H9 (cell line): ENCODE measurements at regions not wholly inside any gene's neighbourhood (a gene's known extent, or its start where the extent isn't known, plus 50 kb on each side); places are given as distances from the start of the nearest gene placed in this dataset.

ENCODE experiments used
- DNase-seq: peaks from one replicate; pipeline ENCODE4 v3.0.0-alpha.2; 2017
- H2AFZ ChIP-seq: one replicate; pipeline ENCODE4 v1.6.1; 2013; ENCODE audit warnings: mild to moderate bottlenecking, low read length, control low read depth, moderate library complexity
- H2AK5ac ChIP-seq: 2 replicates; pipeline ENCODE4 v1.6.1; 2013; ENCODE audit warnings: low read length, control low read depth, mixed read lengths; ENCODE audit not compliant: insufficient read length
- H2BK120ac ChIP-seq: one replicate; pipeline ENCODE4 v1.6.1; 2013; ENCODE audit warnings: low read depth, mild to moderate bottlenecking, low read length, control low read depth, inconsistent platforms; ENCODE audit not compliant: poor library complexity, severe bottlenecking
- H2BK12ac ChIP-seq: 2 replicates; pipeline ENCODE4 v1.6.1; 2013; ENCODE audit warnings: low read length, control low read depth, mixed read lengths, low read depth; ENCODE audit not compliant: insufficient read length
- H2BK15ac ChIP-seq: 2 replicates; pipeline ENCODE4 v1.6.1; 2013; ENCODE audit warnings: low read depth, low read length, control low read depth
- H2BK20ac ChIP-seq: one replicate; pipeline ENCODE4 v1.6.1; 2013; ENCODE audit warnings: low read depth, mild to moderate bottlenecking, low read length, control low read depth, inconsistent platforms; ENCODE audit not compliant: poor library complexity, severe bottlenecking
- H2BK5ac ChIP-seq: 2 replicates; pipeline ENCODE4 v1.6.1; 2013; ENCODE audit warnings: low read length, control low read depth, mixed read lengths; ENCODE audit not compliant: insufficient read length
- H3K14ac ChIP-seq: 2 replicates; pipeline ENCODE4 v1.6.1; 2013; ENCODE audit warnings: low read length, control low read depth; ENCODE audit not compliant: insufficient read depth
- H3K18ac ChIP-seq: 2 replicates; pipeline ENCODE4 v1.6.1; 2013; ENCODE audit warnings: low read depth, mild to moderate bottlenecking, mixed read lengths, low read length, control low read depth; ENCODE audit not compliant: insufficient read length
- H3K23ac ChIP-seq: 2 replicates; pipeline ENCODE4 v1.6.1; 2013; ENCODE audit warnings: low read length, control low read depth, mixed read lengths, low read depth; ENCODE audit not compliant: insufficient read length
- H3K23me2 ChIP-seq: 2 replicates; pipeline ENCODE4 v1.6.1; 2013; ENCODE audit warnings: low read depth, mild to moderate bottlenecking, mixed read lengths, low read length, control low read depth; ENCODE audit not compliant: insufficient read length, poor library complexity, severe bottlenecking
- H3K27ac ChIP-seq: 2 replicates; pipeline ENCODE4 v1.5.1; 2013; ENCODE audit warnings: low read length, control low read depth, mixed read lengths, low read depth; ENCODE audit not compliant: insufficient read length
- H3K27me3 ChIP-seq: 2 replicates; pipeline ENCODE4 v1.6.1; 2013; ENCODE audit warnings: low read length, control low read depth, inconsistent platforms; ENCODE audit not compliant: insufficient read depth
- H3K4ac ChIP-seq: 2 replicates; pipeline ENCODE4 v1.6.1; 2013; ENCODE audit warnings: low read depth, mild to moderate bottlenecking, control low read depth, inconsistent platforms, low read length, moderate library complexity
- H3K4me1 ChIP-seq: 2 replicates; pipeline ENCODE4 v1.6.1; 2013; ENCODE audit warnings: low read length, control low read depth, inconsistent platforms; ENCODE audit not compliant: insufficient read depth
- H3K4me2 ChIP-seq: 2 replicates; pipeline ENCODE4 v1.6.1; 2013; ENCODE audit warnings: low read length, control low read depth, mixed read lengths; ENCODE audit not compliant: insufficient read length, insufficient read depth
- H3K56ac ChIP-seq: 2 replicates; pipeline ENCODE4 v1.6.1; 2013; ENCODE audit warnings: low read depth, mild to moderate bottlenecking, mixed read lengths, low read length, control low read depth; ENCODE audit not compliant: insufficient read length
- H3K79me1 ChIP-seq: 2 replicates; pipeline ENCODE4 v1.6.1; 2013; ENCODE audit warnings: low read depth, mild to moderate bottlenecking, moderate library complexity, low read length, control low read depth, inconsistent platforms; ENCODE audit not compliant: insufficient read depth, poor library complexity, severe bottlenecking
- H3K79me2 ChIP-seq: 2 replicates; pipeline ENCODE4 v1.6.1; 2013; ENCODE audit warnings: low read length, control low read depth, inconsistent platforms; ENCODE audit not compliant: insufficient read depth
- H3K9ac ChIP-seq: 2 replicates; pipeline ENCODE4 v1.6.1; 2013; ENCODE audit warnings: low read length, control low read depth, mixed read lengths; ENCODE audit not compliant: insufficient read length; ENCODE audit errors: extremely low read depth
- H3K9me3 ChIP-seq: one replicate; pipeline ENCODE4 v1.6.1; 2013; ENCODE audit warnings: low read depth, low read length, inconsistent platforms; ENCODE audit not compliant: control insufficient read depth
- H3T11ph ChIP-seq: one replicate; pipeline ENCODE4 v1.6.1; 2013; ENCODE audit warnings: mild to moderate bottlenecking, low read length, control low read depth, inconsistent platforms
- H4K20me1 ChIP-seq: one replicate; pipeline ENCODE4 v1.6.1; 2013; ENCODE audit not compliant: control insufficient read depth, insufficient read length, insufficient read depth
- H4K5ac ChIP-seq: 2 replicates; pipeline ENCODE4 v1.6.1; 2013; ENCODE audit warnings: low read depth, mild to moderate bottlenecking, mixed read lengths, low read length, control low read depth; ENCODE audit not compliant: insufficient read length
- H4K8ac ChIP-seq: replicated peaks from 2 replicates; pipeline ENCODE4 v1.6.1; 2013; ENCODE audit warnings: low read length, control low read depth, mixed read lengths, low read depth; ENCODE audit not compliant: insufficient read length
- H4K91ac ChIP-seq: 2 replicates; pipeline ENCODE4 v1.6.1; 2013; ENCODE audit warnings: low read depth, mild to moderate bottlenecking, moderate library complexity, mixed read lengths, low read length, control low read depth; ENCODE audit not compliant: insufficient read length
- H3K27ac Mint-ChIP-seq, 3 experiments: 2 replicates in 2 of 3; 3 replicates in 1 of 3; pipeline ENCODE4 v1.8.0; 2020 to 2021; ENCODE audit warnings: mixed read lengths in 3 of 3, mild to moderate bottlenecking in 1 of 3, moderate library complexity in 1 of 3
- H3K27me3 Mint-ChIP-seq: 2 replicates; pipeline ENCODE4 v1.8.0; 2021; ENCODE audit warnings: low read depth, mild to moderate bottlenecking, moderate library complexity, mixed read lengths
- H3K36me3 Mint-ChIP-seq, 3 experiments: 2 replicates in 2 of 3; 3 replicates in 1 of 3; pipeline ENCODE4 v1.8.0; 2020 to 2021; ENCODE audit warnings: low read depth in 3 of 3, mixed read lengths in 3 of 3; ENCODE audit not compliant: insufficient read depth in 1 of 3
- H3K4me1 Mint-ChIP-seq, 2 experiments: 2 replicates each; pipeline ENCODE4 v1.8.0; 2020; ENCODE audit warnings: mixed read lengths in 2 of 2
- H3K4me3 Mint-ChIP-seq, 2 experiments: 2 replicates in 1 of 2; 3 replicates in 1 of 2; pipeline ENCODE4 v1.8.0; 2020 to 2021; ENCODE audit warnings: mild to moderate bottlenecking in 2 of 2, mixed read lengths in 2 of 2, moderate library complexity in 1 of 2
- H3K9me3 Mint-ChIP-seq, 2 experiments: 2 replicates in 1 of 2; 3 replicates in 1 of 2; pipeline ENCODE4 v1.8.0; 2020; ENCODE audit warnings: mild to moderate bottlenecking in 2 of 2, mixed read lengths in 2 of 2, moderate library complexity in 1 of 2
- TF ChIP-seq, protein P1 (sequence below): fragments of 200-600 bp; sonication (generic); conservative IDR thresholded peaks from 3 replicates; pipeline ENCODE4 v1.8.0; 2021; ENCODE audit warnings: antibody characterized with exemption, mild to moderate bottlenecking

GRCh38 chr13:39981056-39981455 is 325.6 kb downstream of the COG6 start:
- no peak overlapping the region for H2BK5ac ChIP-seq
- H4K91ac ChIP-seq: no peak overlapping the region
- no peaks in the 10 kb centered on the region for H3K27me3 ChIP-seq
- H3K23me2 ChIP-seq: no peaks in the 10 kb centered on the region
- H2BK12ac ChIP-seq: no peak overlapping the region
- no peak overlapping the region for H2BK120ac ChIP-seq
- H4K8ac ChIP-seq: no peak overlapping the region
- no peak for DNase-seq
- no peak overlapping the region for H3K56ac ChIP-seq
- H3K4me1 ChIP-seq: no peaks in the 10 kb centered on the region
- Mint-ChIP-seq H3K9me3 (peaks cover 0 to 3% of the 10 kb centered on the region in 2 experiments; a peak in 1 of 5 replicates), H3K36me3 (no peaks in the 10 kb centered on the region), H3K27me3 (no peaks in the 10 kb centered on the region; the same call in 1 of the 2 replicates), H3K27ac (no peak overlapping the region), H3K4me3 (no peak overlapping the region), H3K4me1 (peaks cover 5 to 8% of the 10 kb centered on the region in 2 experiments)
- H4K5ac ChIP-seq: no peak overlapping the region
- H3K9ac ChIP-seq: no peak overlapping the region
- H3K4me2 ChIP-seq: no peak overlapping the region
- no peak overlapping the region for H2AFZ ChIP-seq
- no peak overlapping the region for H3K27ac ChIP-seq
- no peaks in the 10 kb centered on the region for H4K20me1 ChIP-seq
- TF ChIP-seq, protein P1, sequence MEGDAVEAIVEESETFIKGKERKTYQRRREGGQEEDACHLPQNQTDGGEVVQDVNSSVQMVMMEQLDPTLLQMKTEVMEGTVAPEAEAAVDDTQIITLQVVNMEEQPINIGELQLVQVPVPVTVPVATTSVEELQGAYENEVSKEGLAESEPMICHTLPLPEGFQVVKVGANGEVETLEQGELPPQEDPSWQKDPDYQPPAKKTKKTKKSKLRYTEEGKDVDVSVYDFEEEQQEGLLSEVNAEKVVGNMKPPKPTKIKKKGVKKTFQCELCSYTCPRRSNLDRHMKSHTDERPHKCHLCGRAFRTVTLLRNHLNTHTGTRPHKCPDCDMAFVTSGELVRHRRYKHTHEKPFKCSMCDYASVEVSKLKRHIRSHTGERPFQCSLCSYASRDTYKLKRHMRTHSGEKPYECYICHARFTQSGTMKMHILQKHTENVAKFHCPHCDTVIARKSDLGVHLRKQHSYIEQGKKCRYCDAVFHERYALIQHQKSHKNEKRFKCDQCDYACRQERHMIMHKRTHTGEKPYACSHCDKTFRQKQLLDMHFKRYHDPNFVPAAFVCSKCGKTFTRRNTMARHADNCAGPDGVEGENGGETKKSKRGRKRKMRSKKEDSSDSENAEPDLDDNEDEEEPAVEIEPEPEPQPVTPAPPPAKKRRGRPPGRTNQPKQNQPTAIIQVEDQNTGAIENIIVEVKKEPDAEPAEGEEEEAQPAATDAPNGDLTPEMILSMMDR: no peak
- H3T11ph ChIP-seq: no peak overlapping the region
- no peaks in the 10 kb centered on the region for H3K79me2 ChIP-seq
- H3K4ac ChIP-seq: no peak overlapping the region
- H3K9me3 ChIP-seq: no peaks in the 10 kb centered on the region
- H2BK15ac ChIP-seq: no peak overlapping the region
- no peak overlapping the region for H3K18ac ChIP-seq
- no peaks in the 10 kb centered on the region for H3K79me1 ChIP-seq
- H3K23ac ChIP-seq: no peak overlapping the region
- H3K14ac ChIP-seq: no peak overlapping the region
- no peak overlapping the region for H2BK20ac ChIP-seq
- H2AK5ac ChIP-seq: no peak overlapping the region
